ENCODE measurements at regions not wholly inside any gene's neighbourhood (a gene's known extent, or its start where the extent isn't known, plus 50 kb on each side); places are given as distances from the start of the nearest gene placed in this dataset.
"Not testable (repeated sequence)": the region's sequence is repeated elsewhere in the genome, so short reads cannot be mapped to it uniquely, and the experiment has no call there.

- WGBS (ENCODE audit: insufficient coverage, low coverage, low lambda C conversion rate, missing lambda C conversion rate): 44% methylated on average over 1 of the region's 1 CpG
- Histone ChIP-seq H3K27me3 (no peaks in the 10 kb centered on the region), H3K4me3 (no peak overlapping the region), H3K36me3 (no peaks in the 10 kb centered on the region), H3K9me3 (no peaks in the 10 kb centered on the region), H3K27ac (no peak overlapping the region), H3K4me1 (no peaks in the 10 kb centered on the region)
- no peak for TF ChIP-seq POLR2A (IDR thresholded peaks at IDR 0.05)
- TF ChIP-seq CTCF (IDR thresholded peaks at IDR 0.05): no peak
- ATAC-seq (no peak), DNase-seq (no peak)
- intact Hi-C loops (cut with DNase I): no loop called here
Measured at GRCh38 chr2:155574941-155575340, 757.6 kb downstream of the NR4A2 start.

- WGBS (ENCODE audit: insufficient coverage, low coverage, low lambda C conversion rate, missing lambda C conversion rate): 86% methylated on average over 3 of the region's 3 CpGs
- no peak for TF ChIP-seq CTCF (IDR thresholded peaks at IDR 0.05)
- no peak for TF ChIP-seq POLR2A (IDR thresholded peaks at IDR 0.05)
- DNase-seq (no peak), ATAC-seq (no peak)
- Histone ChIP-seq H3K27me3 (no peaks in the 10 kb centered on the region), H3K9me3 (no peaks in the 10 kb centered on the region), H3K36me3 (no peaks in the 10 kb centered on the region), H3K4me1 (no peaks in the 10 kb centered on the region), H3K4me3 (no peak overlapping the region), H3K27ac (no peak overlapping the region)
- intact Hi-C loops (cut with DNase I): no loop called here
Measured at GRCh38 chr2:155547571-155547970, 785.0 kb downstream of the NR4A2 start.

GRCh38 chr2:155546721-155547555 is 785.6 kb downstream of the NR4A2 start:
- DNase-seq (no peak), ATAC-seq (no peak)
- no peaks in the 10 kb centered on the region for H3K27me3 ChIP-seq
- WGBS (ENCODE audit: insufficient coverage, low coverage, low lambda C conversion rate, missing lambda C conversion rate): 69% methylated on average over 11 of the region's 11 CpGs
- H3K9me3 ChIP-seq: no peaks in the 10 kb centered on the region
- H3K36me3 ChIP-seq: no peaks in the 10 kb centered on the region
- no peaks in the 10 kb centered on the region for H3K4me1 ChIP-seq
- no peak for TF ChIP-seq CTCF (IDR thresholded peaks at IDR 0.05)
- TF ChIP-seq POLR2A (IDR thresholded peaks at IDR 0.05): no peak
- no peak overlapping the region for H3K4me3 ChIP-seq
- intact Hi-C loops (cut with DNase I): no loop called here
- no peak overlapping the region for H3K27ac ChIP-seq

- H3K4me3 ChIP-seq; DNase-seq; H3K4me1 ChIP-seq; ATAC-seq; H3K9me3 ChIP-seq; H3K27ac ChIP-seq; intact Hi-C loops (cut with DNase I); H3K27me3 ChIP-seq; H3K36me3 ChIP-seq: not testable (repeated sequence)
- 63% methylated on average over 5 of the region's 5 CpGs for WGBS (ENCODE audit: insufficient coverage, low coverage, low lambda C conversion rate, missing lambda C conversion rate)
Measured at GRCh38 chr2:155539028-155539427, 793.5 kb downstream of the NR4A2 start.

- ATAC-seq: no peak
- H3K4me1 ChIP-seq: no peaks in the 10 kb centered on the region
- TF ChIP-seq CTCF (IDR thresholded peaks at IDR 0.05): no peak
- no peak overlapping the region for H3K4me3 ChIP-seq
- intact Hi-C loops (cut with DNase I): no loop called here
- no peaks in the 10 kb centered on the region for H3K27me3 ChIP-seq
- no peaks in the 10 kb centered on the region for H3K9me3 ChIP-seq
- DNase-seq: no peak
- 58% methylated on average over 1 of the region's 1 CpG for WGBS (ENCODE audit: insufficient coverage, low coverage, low lambda C conversion rate, missing lambda C conversion rate)
- H3K27ac ChIP-seq: no peak overlapping the region
- no peaks in the 10 kb centered on the region for H3K36me3 ChIP-seq
Measured at GRCh38 chr2:155528034-155528433, 804.5 kb downstream of the NR4A2 start.

All from right lobe of liver (tissue), 6 donors.